Posterior vena cava (tissue), 2 donors: ENCODE measurements at regions not wholly inside any gene's neighbourhood (a gene's known extent, or its start where the extent isn't known, plus 50 kb on each side); places are given as distances from the start of the nearest gene placed in this dataset.
"Not testable (repeated sequence)": the region's sequence is repeated elsewhere in the genome, so short reads cannot be mapped to it uniquely, and the experiment has no call there.

Source experiments
- DNase-seq: peaks from one replicate; pipeline ENCODE4 v3.0.0-alpha.2; 2020; ENCODE audit warnings: low spot score
- intact Hi-C, 2 donors: fragments of 100-400 bp; cut with DNase I; formaldehyde crosslinking; loops; one replicate each; pipeline versions ENCODE4 v1.14.1 to v1.14.2; 2022 to 2023
- donor health status: DM: yes; HTN: yes; CAD: no.
- donor health status: DM: yes; HTN: yes; CAD: no.

DNA sequence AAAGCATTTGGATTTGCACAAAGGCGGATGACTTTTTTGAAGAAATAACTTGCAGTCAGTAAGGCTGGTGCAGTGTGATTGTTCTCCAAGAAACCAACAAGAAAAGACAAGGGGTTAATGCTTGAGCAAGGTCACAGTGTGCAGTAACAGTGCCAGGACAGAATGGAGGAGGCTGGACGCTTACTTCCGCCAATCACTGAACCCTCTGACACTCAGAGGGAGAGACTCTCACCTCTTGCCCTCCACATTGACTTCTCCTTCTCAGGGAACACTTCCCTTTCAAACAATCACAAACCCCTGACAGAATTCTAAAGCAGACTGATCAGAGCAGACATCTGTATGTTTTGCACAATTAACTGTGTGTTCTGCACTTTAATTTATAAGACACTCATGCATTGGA is 228.4 kb downstream of the BLID start:
- no peak for DNase-seq
- intact Hi-C loops: no loop called here

DNA sequence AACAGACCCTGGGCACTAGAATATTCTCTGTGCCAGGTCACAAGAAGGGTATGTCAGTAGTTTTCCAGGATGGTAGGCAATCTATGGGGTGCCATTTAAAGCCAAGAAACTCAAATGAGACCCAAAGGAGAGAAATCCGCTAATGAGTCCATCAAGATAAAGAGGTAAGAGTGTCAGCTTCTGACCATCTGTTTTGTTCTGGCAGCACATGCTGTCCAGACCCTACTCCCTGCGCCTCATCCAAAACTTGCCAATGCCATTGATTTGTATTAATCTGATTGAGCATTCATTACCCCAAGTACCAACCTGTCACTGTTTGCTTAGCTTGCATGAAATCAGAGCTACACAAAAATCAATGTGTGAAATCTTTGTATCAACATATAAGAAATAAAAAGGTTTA is 229.0 kb downstream of the BLID start:
- intact Hi-C loops: no loop called here
- no peak for DNase-seq

DNA sequence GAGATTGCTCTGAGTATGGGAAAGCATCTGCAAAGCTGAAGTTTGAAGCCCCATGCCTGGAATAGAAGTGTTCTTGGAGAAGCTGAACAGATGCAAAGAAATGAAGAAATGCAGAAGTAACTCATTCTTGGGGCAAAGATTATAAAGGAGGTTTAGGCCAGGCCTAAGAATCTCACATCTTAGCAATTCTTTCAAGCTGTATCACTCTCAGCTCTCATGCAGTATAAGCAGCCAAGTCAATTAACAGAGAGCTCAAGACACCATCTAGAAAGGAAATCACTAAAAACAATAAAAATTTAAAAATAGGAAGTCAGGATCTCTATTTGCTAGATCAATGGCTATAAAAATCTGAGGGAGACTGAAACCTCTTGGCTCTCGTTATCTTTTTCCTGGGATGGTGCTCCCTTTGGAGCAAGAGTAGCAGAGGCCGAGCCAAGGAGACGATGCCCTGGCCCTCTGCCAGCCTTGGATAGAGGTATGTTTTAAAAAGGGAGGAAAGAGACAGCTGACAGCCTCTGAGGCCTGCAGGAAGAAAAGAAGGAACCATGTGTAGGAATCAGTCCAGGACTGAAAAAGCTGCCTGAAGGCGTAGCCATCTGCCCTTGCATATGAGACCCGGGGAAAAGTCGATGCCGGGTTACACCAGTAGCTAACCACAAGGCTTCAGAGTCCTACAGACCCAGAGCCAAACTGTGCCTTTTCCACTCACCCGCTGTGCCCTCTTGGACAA is 229.8 kb downstream of the BLID start:
- intact Hi-C loops: no loop called here
- no peak for DNase-seq

DNA sequence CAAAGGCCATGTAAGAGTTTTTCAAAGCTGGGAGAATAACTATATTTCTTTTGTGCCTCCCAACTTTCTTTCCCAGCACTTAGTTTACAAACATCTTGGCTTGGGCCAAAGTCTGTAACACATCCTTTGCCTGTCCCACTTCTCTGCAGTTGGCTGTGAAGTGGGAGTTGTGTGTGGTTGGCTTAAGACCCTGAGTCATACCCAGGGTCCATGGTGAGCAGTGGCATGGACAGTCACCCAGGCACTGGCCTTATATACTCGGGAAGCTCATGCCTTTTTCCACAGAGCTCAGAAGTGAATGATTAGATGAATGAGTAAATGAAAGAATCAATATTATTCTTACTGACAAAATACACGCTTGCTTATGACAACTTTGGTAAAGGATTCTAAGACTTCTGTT is 231.4 kb downstream of the BLID start:
- DNase-seq: no peak
- intact Hi-C loops: no loop called here

- intact Hi-C loops: no loop called here
- DNase-seq: no peak
Measured at GRCh38 chr11:121881806-121882205, 234.2 kb downstream of the BLID start.

GRCh38 chr11:121877152-121877551 is 238.9 kb downstream of the BLID start:
- intact Hi-C loops: no loop called here
- no peak for DNase-seq

DNA sequence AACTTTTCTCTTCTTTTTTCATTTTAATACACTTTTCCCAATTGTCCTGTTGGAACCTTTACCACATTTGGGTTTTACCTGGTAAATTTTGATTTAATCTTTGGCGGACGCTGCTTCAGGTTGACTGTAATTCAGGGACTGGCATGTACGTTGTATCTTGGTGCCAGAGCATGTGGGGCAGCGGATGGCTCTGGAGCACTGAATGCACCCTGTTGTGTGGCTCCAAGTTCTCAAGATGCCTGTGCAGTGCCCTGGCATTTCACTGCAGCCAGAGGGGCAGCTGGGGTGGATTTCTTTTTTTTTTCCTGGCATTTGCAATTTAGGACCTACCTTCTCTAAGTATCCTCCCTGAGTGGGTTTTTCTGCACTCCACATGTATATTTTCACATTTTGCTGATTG is 242.2 kb downstream of the BLID start:
- intact Hi-C loops: no loop called here
- DNase-seq: no peak

- intact Hi-C loops: no loop called here
- no peak for DNase-seq
Measured at GRCh38 chr11:121872356-121872755, 243.7 kb downstream of the BLID start.

DNA sequence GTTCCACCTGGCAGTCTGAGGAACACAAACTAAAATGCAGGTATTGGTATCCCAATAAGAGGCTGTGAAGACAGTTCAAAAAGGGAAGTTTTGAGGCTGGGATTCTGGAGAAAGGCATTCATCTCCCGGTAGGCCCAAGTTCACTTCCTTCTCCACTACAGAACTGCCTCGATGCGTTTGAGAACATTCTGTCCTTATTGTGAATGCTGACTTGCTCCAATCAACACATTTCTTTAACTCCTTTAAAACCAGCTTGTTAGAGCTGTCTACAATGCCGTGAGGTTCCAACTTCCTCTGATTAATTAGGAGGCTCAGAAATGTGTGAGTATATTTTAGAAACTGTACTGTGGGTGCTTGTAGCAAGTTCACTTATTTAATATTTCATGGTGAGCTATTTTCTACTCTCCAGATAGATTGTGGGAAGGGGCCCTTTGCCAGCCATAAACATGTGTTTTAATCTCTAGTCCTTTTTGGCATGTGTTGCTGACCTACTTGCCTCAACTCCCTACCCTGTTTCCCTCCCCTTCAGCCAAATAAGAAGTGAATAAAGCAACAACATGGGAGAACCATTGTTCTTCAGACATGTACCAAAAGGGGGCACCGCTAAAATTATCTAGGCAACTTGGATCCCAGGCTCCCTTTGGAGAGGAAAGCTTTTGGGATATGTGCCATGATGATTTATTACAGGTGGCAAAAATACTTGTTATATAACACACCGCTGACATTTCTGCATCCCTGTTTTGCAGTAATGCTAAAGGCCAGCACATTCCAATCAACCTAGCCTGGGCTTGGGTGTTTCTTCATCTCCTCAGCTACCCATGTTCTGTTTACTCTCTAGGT is 245.6 kb downstream of the BLID start:
- no peak for DNase-seq
- intact Hi-C loops: no loop called here

- intact Hi-C loops: no loop called here
- no peak for DNase-seq
Measured at GRCh38 chr11:121869478-121869877, 246.5 kb downstream of the BLID start.

DNA sequence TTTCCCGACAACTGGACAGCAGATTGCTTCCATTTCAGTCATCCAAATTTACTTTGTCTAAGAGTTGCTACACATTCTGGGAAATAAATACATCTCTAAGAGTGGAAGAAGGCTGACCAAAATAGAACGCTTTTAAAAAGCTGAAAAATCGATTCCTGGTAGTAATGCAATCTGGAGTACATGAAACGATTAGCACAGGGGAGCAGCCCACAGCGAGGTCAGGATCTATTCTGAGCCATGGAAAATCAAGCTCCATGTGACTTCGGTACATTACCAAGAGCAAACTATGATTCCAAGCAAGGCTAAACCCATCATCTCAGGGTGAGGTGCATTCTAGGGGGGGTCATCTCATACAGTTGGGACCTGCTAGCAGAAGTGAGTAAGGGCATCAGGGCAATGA is 249.3 kb downstream of the BLID start:
- intact Hi-C loops: no loop called here

GRCh38 chr11:121864660-121865059 is 251.4 kb downstream of the BLID start:
- DNase-seq: no peak
- intact Hi-C loops: no loop called here

More for the DNA sequence above, 249.3 kb downstream of the BLID start:
- no peak for DNase-seq

DNA sequence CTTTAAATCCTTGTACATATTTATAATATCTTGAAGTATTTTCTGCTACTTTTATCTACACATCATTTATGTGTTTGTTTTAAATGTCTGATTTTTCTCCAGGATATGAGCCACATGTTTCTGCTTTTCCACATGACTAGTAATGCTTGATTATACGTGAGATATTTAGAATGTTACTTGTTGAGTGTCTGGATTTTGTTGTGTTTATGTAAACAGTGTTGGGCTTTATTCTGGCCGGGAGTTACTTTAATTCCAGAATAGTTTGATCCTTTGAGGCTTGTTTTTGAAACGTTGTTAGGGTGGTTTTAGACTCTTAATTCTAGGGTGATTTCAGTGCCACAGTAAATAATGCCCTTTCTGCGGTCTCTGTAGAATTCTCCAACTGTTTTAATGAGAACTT is 252.9 kb downstream of the BLID start:
- no peak for DNase-seq
- intact Hi-C loops: no loop called here

DNA sequence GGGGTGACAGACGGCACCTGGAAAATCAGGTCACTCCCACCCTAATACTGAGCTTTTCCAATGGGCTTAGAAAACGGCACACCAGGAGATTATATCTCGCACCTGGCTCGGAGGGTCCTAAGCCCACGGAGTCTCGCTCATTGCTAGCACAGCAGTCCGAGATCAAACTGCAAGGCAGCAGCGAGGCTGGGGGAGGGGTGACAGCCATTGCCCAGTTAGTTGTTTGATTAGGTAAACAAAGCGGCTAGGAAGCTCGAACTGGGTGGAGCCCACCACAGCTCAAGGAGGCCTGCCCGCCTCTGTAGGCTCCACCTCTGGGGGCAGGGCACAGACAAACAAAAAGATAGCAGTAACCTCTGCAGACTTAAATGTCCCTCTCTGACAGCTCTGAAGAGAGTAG is 260.9 kb downstream of the BLID start:
- intact Hi-C loops, DNase-seq: not testable (repeated sequence)

DNA sequence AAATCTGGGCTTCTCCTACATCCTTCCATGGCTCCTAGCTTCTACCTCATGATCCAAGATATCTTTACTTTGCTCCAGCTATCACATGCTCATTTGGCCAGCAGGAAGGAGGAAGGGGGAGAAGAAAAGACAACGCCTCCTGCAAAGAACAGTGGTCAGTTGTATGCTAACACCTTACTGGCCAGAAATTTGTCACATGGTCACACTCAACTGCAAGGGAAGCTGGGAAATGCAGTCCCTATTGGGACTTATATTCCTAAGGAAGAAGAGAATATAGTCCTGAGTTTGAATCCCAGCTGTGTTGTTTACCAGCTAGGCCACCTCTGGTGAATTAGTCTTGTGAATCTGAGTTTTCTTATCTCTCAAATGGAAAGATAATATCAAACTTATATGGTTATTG is 272.0 kb downstream of the BLID start:
- intact Hi-C loops: no loop called here
- DNase-seq: no peak

GRCh38 chr11:121842192-121842585 is 273.8 kb downstream of the BLID start:
- no peak for DNase-seq
- intact Hi-C loops: no loop called here

- intact Hi-C loops: no loop called here
- DNase-seq: no peak
Measured at GRCh38 chr11:121841487-121842191, 274.4 kb downstream of the BLID start.

DNA sequence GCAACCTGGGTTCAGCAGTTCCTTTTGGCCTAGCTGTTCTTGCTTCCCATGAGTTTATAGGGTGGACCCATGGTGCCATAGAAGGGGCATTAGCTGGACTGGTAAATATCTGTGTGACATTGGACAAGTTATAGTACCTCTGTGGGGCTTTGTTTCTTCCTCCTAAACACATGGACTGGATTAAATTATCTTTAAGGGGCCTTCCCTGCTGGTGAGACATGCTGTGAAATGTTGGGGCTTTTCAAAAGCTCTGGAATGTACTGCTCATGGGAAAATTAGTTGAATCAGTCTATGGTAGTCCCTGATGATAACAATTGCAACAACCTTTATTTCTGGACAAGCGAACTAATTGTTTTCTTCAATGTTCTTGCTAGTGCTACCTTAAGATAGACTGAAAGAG is 276.2 kb downstream of the BLID start:
- intact Hi-C loops: no loop called here
- no peak for DNase-seq

- DNase-seq: no peak
- intact Hi-C loops: no loop called here
Measured at GRCh38 chr11:121838571-121838970, 277.4 kb downstream of the BLID start.

- no peak for DNase-seq
- intact Hi-C loops: no loop called here
Measured at GRCh38 chr11:121833970-121834369, 282.0 kb downstream of the BLID start.
